ENCODE measurements at regions not wholly inside any gene's neighbourhood (a gene's known extent, or its start where the extent isn't known, plus 50 kb on each side); places are given as distances from the start of the nearest gene placed in this dataset.

DNA sequence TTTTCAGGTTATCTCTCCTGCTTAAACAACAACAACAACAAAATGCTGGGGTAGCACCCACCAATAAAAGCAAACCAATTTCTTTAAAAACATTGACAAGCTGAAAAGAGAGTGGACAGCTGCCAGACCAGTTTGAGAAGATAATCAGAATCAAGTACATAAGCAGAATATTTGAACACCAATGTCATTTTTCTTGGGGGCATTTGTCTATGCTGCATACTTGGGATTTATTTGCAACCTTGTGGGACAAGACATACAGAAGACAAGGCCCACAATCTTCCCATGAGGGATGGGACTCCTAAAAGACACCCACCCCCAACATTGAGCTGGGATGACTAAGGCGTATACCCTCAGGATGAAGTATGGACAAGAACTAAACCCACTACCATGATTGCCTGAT is 62.2 kb upstream of the NXPH2 start:
- H3K27ac ChIP-seq (ENCODE audit: low read depth, low read length, poor library complexity, severe bottlenecking), result no peak overlapping the region
- no peaks in the 10 kb centered on the region for H3K9me2 ChIP-seq (ENCODE audit: low read depth, low read length)
- H3K9ac ChIP-seq (ENCODE audit: low read length), result no peak overlapping the region
- H3K27me3 ChIP-seq (ENCODE audit: insufficient read depth, low read length), result no peaks in the 10 kb centered on the region
- H2AFZ ChIP-seq (ENCODE audit: low read length), result no peak overlapping the region
- no peaks in the 10 kb centered on the region for H3K79me2 ChIP-seq (ENCODE audit: insufficient read depth, low read length)
- TF ChIP-seq, protein P1, sequence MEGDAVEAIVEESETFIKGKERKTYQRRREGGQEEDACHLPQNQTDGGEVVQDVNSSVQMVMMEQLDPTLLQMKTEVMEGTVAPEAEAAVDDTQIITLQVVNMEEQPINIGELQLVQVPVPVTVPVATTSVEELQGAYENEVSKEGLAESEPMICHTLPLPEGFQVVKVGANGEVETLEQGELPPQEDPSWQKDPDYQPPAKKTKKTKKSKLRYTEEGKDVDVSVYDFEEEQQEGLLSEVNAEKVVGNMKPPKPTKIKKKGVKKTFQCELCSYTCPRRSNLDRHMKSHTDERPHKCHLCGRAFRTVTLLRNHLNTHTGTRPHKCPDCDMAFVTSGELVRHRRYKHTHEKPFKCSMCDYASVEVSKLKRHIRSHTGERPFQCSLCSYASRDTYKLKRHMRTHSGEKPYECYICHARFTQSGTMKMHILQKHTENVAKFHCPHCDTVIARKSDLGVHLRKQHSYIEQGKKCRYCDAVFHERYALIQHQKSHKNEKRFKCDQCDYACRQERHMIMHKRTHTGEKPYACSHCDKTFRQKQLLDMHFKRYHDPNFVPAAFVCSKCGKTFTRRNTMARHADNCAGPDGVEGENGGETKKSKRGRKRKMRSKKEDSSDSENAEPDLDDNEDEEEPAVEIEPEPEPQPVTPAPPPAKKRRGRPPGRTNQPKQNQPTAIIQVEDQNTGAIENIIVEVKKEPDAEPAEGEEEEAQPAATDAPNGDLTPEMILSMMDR (IDR thresholded peaks at IDR 0.05; ENCODE audit: low read length), result no peak
- no peak overlapping the region for H3K4me2 ChIP-seq (ENCODE audit: low read length)
- no peaks in the 10 kb centered on the region for H3K9me3 ChIP-seq (ENCODE audit: low read length)
- H3K36me3 ChIP-seq (ENCODE audit: insufficient read depth, low read length), result no peaks in the 10 kb centered on the region
- no peaks in the 10 kb centered on the region for H4K20me1 ChIP-seq (ENCODE audit: insufficient read depth, low read length)
- no peaks in the 10 kb centered on the region for H3F3A ChIP-seq (ENCODE audit: insufficient read depth, low read length)
- no peak overlapping the region for H3K4me3 ChIP-seq (ENCODE audit: low read depth, low read length, poor library complexity, severe bottlenecking)
- H3K4me1 ChIP-seq (ENCODE audit: insufficient read depth, low read length, severe bottlenecking), result no peaks in the 10 kb centered on the region

DNA sequence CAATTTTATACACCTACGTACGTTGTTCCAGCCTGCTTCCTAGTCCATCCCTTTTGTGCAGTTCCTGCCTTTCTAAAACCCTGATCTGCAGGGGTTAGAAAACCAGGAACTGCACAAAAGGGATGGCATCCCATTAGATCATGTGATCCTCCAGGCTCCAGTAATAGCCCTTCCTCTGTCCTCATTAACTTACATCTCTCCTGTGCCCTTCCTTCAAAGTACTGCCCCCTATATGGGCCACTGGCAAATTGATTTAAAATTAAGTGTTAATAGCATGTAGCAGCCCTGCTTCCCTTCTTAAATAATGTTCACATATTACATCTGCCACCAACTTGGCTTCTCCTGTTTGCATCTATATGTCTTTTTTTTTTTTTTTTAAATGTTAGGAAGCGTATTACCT is 61.3 kb upstream of the NXPH2 start:
- Histone ChIP-seq H3K27ac (ENCODE audit: low read depth, low read length, poor library complexity, severe bottlenecking) (no peak overlapping the region), H4K20me1 (ENCODE audit: insufficient read depth, low read length) (no peaks in the 10 kb centered on the region), H3K9me3 (ENCODE audit: low read length) (no peaks in the 10 kb centered on the region), H3K36me3 (ENCODE audit: insufficient read depth, low read length) (no peaks in the 10 kb centered on the region), H3K9ac (ENCODE audit: low read length) (no peak overlapping the region), H3K79me2 (ENCODE audit: insufficient read depth, low read length) (no peaks in the 10 kb centered on the region), H2AFZ (ENCODE audit: low read length) (no peak overlapping the region), H3K4me2 (ENCODE audit: low read length) (no peak overlapping the region), H3K4me3 (ENCODE audit: low read depth, low read length, poor library complexity, severe bottlenecking) (no peak overlapping the region), H3K4me1 (ENCODE audit: insufficient read depth, low read length, severe bottlenecking) (no peaks in the 10 kb centered on the region), H3F3A (ENCODE audit: insufficient read depth, low read length) (no peaks in the 10 kb centered on the region), H3K27me3 (ENCODE audit: insufficient read depth, low read length) (no peaks in the 10 kb centered on the region), H3K9me2 (ENCODE audit: low read depth, low read length) (no peaks in the 10 kb centered on the region)
- no peak for TF ChIP-seq EZH2 (IDR thresholded peaks at IDR 0.05; ENCODE audit: borderline replicate concordance, low read length)
- TF ChIP-seq, protein P1 (IDR thresholded peaks at IDR 0.05; ENCODE audit: low read length), result no peak

DNA sequence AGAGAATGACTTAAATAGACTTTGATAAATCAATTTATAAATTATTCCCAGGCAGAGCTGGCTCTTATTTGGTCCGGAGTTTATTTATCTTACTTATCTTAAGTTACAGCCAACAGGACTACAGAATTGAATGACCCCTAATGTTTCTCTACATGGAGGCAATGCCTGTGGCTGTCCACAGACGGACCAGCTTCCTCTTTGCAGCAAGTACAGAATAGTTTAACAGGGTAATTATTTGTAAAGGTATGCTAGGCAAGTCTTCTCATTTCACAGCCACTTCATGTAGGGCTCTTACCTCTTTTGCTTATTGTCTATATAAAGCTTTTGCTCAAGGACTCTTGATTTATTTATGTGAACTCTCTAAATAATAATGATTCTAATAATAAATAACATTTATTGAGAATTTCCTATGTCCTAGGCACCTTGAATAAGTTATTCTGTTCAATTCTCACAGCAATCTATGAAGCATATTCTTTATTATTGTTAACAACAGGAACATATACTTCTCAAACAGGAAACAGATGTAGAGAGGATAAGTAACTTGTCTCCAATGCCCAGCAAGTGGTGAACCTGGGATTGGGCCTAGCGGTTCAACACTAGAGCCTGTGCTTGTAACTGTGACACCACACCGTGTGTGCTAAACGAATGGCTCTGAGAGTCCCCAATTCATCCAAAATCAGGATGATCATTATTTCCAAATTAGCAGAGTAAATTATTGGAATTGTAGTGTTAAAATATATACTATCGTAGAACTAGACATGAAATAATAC is 58.8 kb upstream of the NXPH2 start:
- TF ChIP-seq, protein P1 (IDR thresholded peaks at IDR 0.05; ENCODE audit: low read length), result no peak
- no peak for TF ChIP-seq EZH2 (IDR thresholded peaks at IDR 0.05; ENCODE audit: borderline replicate concordance, low read length)
- Histone ChIP-seq H3K4me3 (ENCODE audit: low read depth, low read length, poor library complexity, severe bottlenecking) (no peak overlapping the region), H3K4me2 (ENCODE audit: low read length) (no peak overlapping the region), H3K27me3 (ENCODE audit: insufficient read depth, low read length) (no peaks in the 10 kb centered on the region), H3K9me2 (ENCODE audit: low read depth, low read length) (no peaks in the 10 kb centered on the region), H3K4me1 (ENCODE audit: insufficient read depth, low read length, severe bottlenecking) (no peaks in the 10 kb centered on the region), H3K9me3 (ENCODE audit: low read length) (no peaks in the 10 kb centered on the region), H3K27ac (ENCODE audit: low read depth, low read length, poor library complexity, severe bottlenecking) (no peak overlapping the region), H4K20me1 (ENCODE audit: insufficient read depth, low read length) (no peaks in the 10 kb centered on the region; the same call in 1 of the 2 replicates), H2AFZ (ENCODE audit: low read length) (no peak overlapping the region), H3F3A (ENCODE audit: insufficient read depth, low read length) (no peaks in the 10 kb centered on the region), H3K79me2 (ENCODE audit: insufficient read depth, low read length) (no peaks in the 10 kb centered on the region), H3K36me3 (ENCODE audit: insufficient read depth, low read length) (no peaks in the 10 kb centered on the region), H3K9ac (ENCODE audit: low read length) (no peak overlapping the region)

Data from OCI-LY1 (cell line).